ENCODE measurements at regions not wholly inside any gene's neighbourhood (a gene's known extent, or its start where the extent isn't known, plus 50 kb on each side); places are given as distances from the start of the nearest gene placed in this dataset.

DNA sequence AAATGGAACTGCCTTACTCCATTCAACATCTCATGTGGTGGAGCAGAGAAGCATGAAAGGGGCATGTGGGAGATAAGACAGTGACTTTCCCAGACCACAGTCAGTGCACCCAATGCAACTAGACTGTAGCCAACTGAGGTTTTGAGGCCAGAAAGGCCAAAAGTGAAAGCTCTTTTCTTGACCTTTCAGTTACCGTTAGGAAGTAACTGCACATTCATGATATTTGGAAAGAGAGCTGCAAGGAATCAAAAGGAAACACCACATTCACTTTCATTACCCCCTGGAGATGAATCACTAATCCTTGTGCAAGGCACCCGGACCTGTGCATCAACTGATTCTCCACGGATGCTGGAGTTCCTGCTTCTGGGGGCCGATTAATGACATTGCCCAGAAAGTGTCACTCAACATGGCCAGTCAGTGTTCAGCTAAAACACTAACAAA is 72.9 kb upstream of the ELK3 start:
- H3K4me3 Mint-ChIP-seq: no peak overlapping the region
- Histone ChIP-seq H2AFZ (peak overlapping the region; percentile 90; the same call in 1 of the 2 replicates), H3K36me3 (ENCODE audit: insufficient read depth) (no peaks in the 10 kb centered on the region), H4K20me1 (replicated peaks; ENCODE audit: insufficient read depth) (no peaks in the 10 kb centered on the region), H3K4me2 (no peak overlapping the region), H3K27ac (ENCODE audit: low read depth) (no peak overlapping the region), H3K4me3 (no peak overlapping the region), H3F3A (replicated peaks; ENCODE audit: low read depth) (no peaks in the 10 kb centered on the region), H3K9me2 (ENCODE audit: insufficient read depth) (no peaks in the 10 kb centered on the region), H3K27me3 (ENCODE audit: insufficient read depth) (no peaks in the 10 kb centered on the region), H3K4me1 (ENCODE audit: insufficient read depth) (peaks cover 6% of the 10 kb centered on the region; the same call in 1 of the 2 replicates), H3K79me2 (replicated peaks; ENCODE audit: insufficient read depth) (no peaks in the 10 kb centered on the region)
- peaks cover 6% of the 10 kb centered on the region for H3K27me3 Mint-ChIP-seq (ENCODE audit: insufficient read depth, low read depth, poor library complexity)
- no peak overlapping the region for H3K27ac Mint-ChIP-seq
- H3K36me3 Mint-ChIP-seq (ENCODE audit: low read depth): no peaks in the 10 kb centered on the region
- peaks cover 13% of the 10 kb centered on the region for H3K4me1 Mint-ChIP-seq
- TF ChIP-seq ZNF114 (CRISPR knock-in tag; IDR thresholded peaks at IDR 0.05): no peak
- TF ChIP-seq EZH2 (IDR thresholded peaks at IDR 0.05; ENCODE audit: low read depth, unreplicated experiment): no peak
- no peak for TF ChIP-seq REST (IDR thresholded peaks at IDR 0.05; ENCODE audit: unreplicated experiment)
- no peak for TF ChIP-seq CREB1 (CRISPR knock-in tag; IDR thresholded peaks at IDR 0.05; ENCODE audit: low read depth)
- TF ChIP-seq, protein P1, sequence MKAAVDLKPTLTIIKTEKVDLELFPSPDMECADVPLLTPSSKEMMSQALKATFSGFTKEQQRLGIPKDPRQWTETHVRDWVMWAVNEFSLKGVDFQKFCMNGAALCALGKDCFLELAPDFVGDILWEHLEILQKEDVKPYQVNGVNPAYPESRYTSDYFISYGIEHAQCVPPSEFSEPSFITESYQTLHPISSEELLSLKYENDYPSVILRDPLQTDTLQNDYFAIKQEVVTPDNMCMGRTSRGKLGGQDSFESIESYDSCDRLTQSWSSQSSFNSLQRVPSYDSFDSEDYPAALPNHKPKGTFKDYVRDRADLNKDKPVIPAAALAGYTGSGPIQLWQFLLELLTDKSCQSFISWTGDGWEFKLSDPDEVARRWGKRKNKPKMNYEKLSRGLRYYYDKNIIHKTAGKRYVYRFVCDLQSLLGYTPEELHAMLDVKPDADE (IDR thresholded peaks at IDR 0.05): no peak
- TF ChIP-seq, protein P2, sequence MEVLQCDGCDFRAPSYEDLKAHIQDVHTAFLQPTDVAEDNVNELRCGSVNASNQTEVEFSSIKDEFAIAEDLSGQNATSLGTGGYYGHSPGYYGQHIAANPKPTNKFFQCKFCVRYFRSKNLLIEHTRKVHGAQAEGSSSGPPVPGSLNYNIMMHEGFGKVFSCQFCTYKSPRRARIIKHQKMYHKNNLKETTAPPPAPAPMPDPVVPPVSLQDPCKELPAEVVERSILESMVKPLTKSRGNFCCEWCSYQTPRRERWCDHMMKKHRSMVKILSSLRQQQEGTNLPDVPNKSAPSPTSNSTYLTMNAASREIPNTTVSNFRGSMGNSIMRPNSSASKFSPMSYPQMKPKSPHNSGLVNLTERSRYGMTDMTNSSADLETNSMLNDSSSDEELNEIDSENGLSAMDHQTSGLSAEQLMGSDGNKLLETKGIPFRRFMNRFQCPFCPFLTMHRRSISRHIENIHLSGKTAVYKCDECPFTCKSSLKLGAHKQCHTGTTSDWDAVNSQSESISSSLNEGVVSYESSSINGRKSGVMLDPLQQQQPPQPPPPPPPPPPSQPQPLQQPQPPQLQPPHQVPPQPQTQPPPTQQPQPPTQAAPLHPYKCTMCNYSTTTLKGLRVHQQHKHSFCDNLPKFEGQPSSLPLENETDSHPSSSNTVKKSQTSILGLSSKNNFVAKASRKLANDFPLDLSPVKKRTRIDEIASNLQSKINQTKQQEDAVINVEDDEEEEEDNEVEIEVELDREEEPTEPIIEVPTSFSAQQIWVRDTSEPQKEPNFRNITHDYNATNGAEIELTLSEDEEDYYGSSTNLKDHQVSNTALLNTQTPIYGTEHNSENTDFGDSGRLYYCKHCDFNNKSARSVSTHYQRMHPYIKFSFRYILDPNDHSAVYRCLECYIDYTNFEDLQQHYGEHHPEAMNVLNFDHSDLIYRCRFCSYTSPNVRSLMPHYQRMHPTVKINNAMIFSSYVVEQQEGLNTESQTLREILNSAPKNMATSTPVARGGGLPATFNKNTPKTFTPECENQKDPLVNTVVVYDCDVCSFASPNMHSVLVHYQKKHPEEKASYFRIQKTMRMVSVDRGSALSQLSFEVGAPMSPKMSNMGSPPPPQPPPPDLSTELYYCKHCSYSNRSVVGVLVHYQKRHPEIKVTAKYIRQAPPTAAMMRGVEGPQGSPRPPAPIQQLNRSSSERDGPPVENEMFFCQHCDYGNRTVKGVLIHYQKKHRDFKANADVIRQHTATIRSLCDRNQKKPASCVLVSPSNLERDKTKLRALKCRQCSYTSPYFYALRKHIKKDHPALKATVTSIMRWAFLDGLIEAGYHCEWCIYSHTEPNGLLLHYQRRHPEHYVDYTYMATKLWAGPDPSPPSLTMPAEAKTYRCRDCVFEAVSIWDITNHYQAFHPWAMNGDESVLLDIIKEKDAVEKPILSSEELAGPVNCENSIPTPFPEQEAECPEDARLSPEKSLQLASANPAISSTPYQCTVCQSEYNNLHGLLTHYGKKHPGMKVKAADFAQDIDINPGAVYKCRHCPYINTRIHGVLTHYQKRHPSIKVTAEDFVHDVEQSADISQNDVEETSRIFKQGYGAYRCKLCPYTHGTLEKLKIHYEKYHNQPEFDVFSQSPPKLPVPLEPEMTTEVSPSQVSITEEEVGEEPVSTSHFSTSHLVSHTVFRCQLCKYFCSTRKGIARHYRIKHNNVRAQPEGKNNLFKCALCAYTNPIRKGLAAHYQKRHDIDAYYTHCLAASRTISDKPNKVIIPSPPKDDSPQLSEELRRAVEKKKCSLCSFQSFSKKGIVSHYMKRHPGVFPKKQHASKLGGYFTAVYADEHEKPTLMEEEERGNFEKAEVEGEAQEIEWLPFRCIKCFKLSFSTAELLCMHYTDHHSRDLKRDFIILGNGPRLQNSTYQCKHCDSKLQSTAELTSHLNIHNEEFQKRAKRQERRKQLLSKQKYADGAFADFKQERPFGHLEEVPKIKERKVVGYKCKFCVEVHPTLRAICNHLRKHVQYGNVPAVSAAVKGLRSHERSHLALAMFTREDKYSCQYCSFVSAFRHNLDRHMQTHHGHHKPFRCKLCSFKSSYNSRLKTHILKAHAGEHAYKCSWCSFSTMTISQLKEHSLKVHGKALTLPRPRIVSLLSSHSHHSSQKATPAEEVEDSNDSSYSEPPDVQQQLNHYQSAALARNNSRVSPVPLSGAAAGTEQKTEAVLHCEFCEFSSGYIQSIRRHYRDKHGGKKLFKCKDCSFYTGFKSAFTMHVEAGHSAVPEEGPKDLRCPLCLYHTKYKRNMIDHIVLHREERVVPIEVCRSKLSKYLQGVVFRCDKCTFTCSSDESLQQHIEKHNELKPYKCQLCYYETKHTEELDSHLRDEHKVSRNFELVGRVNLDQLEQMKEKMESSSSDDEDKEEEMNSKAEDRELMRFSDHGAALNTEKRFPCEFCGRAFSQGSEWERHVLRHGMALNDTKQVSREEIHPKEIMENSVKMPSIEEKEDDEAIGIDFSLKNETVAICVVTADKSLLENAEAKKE (CRISPR knock-in tag; IDR thresholded peaks at IDR 0.05): no peak
- no peak for TF ChIP-seq NANOG (IDR thresholded peaks at IDR 0.05; ENCODE audit: borderline replicate concordance)
- no peak for TF ChIP-seq POLR2AphosphoS5 (IDR thresholded peaks at IDR 0.05; ENCODE audit: low read depth)
- TF ChIP-seq, protein P3, sequence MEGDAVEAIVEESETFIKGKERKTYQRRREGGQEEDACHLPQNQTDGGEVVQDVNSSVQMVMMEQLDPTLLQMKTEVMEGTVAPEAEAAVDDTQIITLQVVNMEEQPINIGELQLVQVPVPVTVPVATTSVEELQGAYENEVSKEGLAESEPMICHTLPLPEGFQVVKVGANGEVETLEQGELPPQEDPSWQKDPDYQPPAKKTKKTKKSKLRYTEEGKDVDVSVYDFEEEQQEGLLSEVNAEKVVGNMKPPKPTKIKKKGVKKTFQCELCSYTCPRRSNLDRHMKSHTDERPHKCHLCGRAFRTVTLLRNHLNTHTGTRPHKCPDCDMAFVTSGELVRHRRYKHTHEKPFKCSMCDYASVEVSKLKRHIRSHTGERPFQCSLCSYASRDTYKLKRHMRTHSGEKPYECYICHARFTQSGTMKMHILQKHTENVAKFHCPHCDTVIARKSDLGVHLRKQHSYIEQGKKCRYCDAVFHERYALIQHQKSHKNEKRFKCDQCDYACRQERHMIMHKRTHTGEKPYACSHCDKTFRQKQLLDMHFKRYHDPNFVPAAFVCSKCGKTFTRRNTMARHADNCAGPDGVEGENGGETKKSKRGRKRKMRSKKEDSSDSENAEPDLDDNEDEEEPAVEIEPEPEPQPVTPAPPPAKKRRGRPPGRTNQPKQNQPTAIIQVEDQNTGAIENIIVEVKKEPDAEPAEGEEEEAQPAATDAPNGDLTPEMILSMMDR (conservative IDR thresholded peaks at IDR 0.05; ENCODE audit: low read depth in 2 of 2): no peak
- no peak for TF ChIP-seq JUNB (IDR thresholded peaks at IDR 0.05; ENCODE audit: unreplicated experiment)
- no peak for TF ChIP-seq STAT1 (IDR thresholded peaks at IDR 0.05; ENCODE audit: unreplicated experiment)
- no peak for TF ChIP-seq ZNF331 (CRISPR knock-in tag; IDR thresholded peaks at IDR 0.05; ENCODE audit: low read depth)
- TF ChIP-seq EZH2phosphoT487 (IDR thresholded peaks at IDR 0.05; ENCODE audit: unreplicated experiment): no peak
- DNase-seq (ENCODE audit: low spot score): no peak
- no peak for ATAC-seq
- H3K9me3 Mint-ChIP-seq: no peaks in the 10 kb centered on the region
